NB4 (cell line): ENCODE measurements at regions not wholly inside any gene's neighbourhood (a gene's known extent, or its start where the extent isn't known, plus 50 kb on each side); places are given as distances from the start of the nearest gene placed in this dataset.

ENCODE experiments used
- DNase-seq: peaks from one replicate; pipeline ENCODE4 v3.0.0; 2010; ENCODE audit warnings: low read depth
- H3K4me3 ChIP-seq: one replicate; pipeline ENCODE4 v1.5.1; 2011; ENCODE audit warnings: mild to moderate bottlenecking, low read depth, low read length, moderate library complexity
- CTCF ChIP-seq: IDR thresholded peaks from one replicate; pipeline ENCODE4 v1.5.1; 2012; ENCODE audit warnings: low read depth, low read length
- MAX ChIP-seq: IDR thresholded peaks from 2 replicates; pipeline ENCODE4 v1.6.1; 2011; ENCODE audit warnings: low read depth, low read length
- MYC ChIP-seq: IDR thresholded peaks from 2 replicates; pipeline ENCODE4 v1.6.1; 2011; ENCODE audit warnings: low read depth, low read length
- POLR2A ChIP-seq: IDR thresholded peaks from 2 replicates; pipeline ENCODE4 v1.6.1; 2011; ENCODE audit warnings: mild to moderate bottlenecking; ENCODE audit not compliant: insufficient read length; ENCODE audit errors: extremely low read depth

- no peak for DNase-seq
- TF ChIP-seq POLR2A (no peak), MYC (no peak), CTCF (no peak), MAX (no peak)
- no peak overlapping the region for H3K4me3 ChIP-seq
Measured at GRCh38 chr6:56716229-56716628, 73.5 kb upstream of the DST start.

- no peak for DNase-seq
- H3K4me3 ChIP-seq, result no peak overlapping the region
- no peak for TF ChIP-seq MAX
- TF ChIP-seq POLR2A, result no peak
- TF ChIP-seq MYC, result no peak
- TF ChIP-seq CTCF, result no peak
Measured at GRCh38 chr6:56715741-56716140, 73.1 kb upstream of the DST start.

- H3K4me3 ChIP-seq, result no peak overlapping the region
- DNase-seq, result no peak
- TF ChIP-seq MAX (no peak), CTCF (no peak), POLR2A (no peak), MYC (no peak)
Measured at GRCh38 chr6:56714982-56715456, 72.3 kb upstream of the DST start.

GRCh38 chr6:56714273-56714672 lies 71.6 kb upstream of the DST start:
- DNase-seq, result no peak
- no peak for TF ChIP-seq CTCF
- no peak for TF ChIP-seq MYC
- H3K4me3 ChIP-seq, result no peak overlapping the region

GRCh38 chr6:56713254-56713672 lies 70.6 kb upstream of the DST start:
- TF ChIP-seq POLR2A (no peak), MYC (no peak), MAX (no peak), CTCF (no peak)
- no peak overlapping the region for H3K4me3 ChIP-seq
- no peak for DNase-seq

GRCh38 chr6:56710967-56711366 lies 68.3 kb upstream of the DST start:
- TF ChIP-seq MAX, result no peak
- TF ChIP-seq CTCF, result no peak
- no peak for TF ChIP-seq MYC
- TF ChIP-seq POLR2A, result no peak
- DNase-seq, result no peak
- H3K4me3 ChIP-seq, result no peak overlapping the region
